Fibroblast of mammary gland (primary cell): ENCODE measurements at regions not wholly inside any gene's neighbourhood (a gene's known extent, or its start where the extent isn't known, plus 50 kb on each side); places are given as distances from the start of the nearest gene placed in this dataset.
"Not testable (repeated sequence)": the region's sequence is repeated elsewhere in the genome, so short reads cannot be mapped to it uniquely, and the experiment has no call there.

Experiments used
- DNase-seq: peaks from one replicate; pipeline ENCODE4 v3.0.0-alpha.2; 2010; ENCODE audit warnings: low read depth
- H3K4me3 ChIP-seq: 2 replicates; pipeline ENCODE4 v1.5.1; 2011; ENCODE audit warnings: low read depth, mild to moderate bottlenecking, low read length, moderate library complexity; ENCODE audit not compliant: control insufficient read depth
- TF ChIP-seq, protein P1 (sequence below): conservative IDR thresholded peaks from 2 replicates; pipeline ENCODE4 v1.5.1; 2011; ENCODE audit warnings: low read depth, low read length, inconsistent platforms; ENCODE audit not compliant: control insufficient read depth, insufficient read depth

DNA sequence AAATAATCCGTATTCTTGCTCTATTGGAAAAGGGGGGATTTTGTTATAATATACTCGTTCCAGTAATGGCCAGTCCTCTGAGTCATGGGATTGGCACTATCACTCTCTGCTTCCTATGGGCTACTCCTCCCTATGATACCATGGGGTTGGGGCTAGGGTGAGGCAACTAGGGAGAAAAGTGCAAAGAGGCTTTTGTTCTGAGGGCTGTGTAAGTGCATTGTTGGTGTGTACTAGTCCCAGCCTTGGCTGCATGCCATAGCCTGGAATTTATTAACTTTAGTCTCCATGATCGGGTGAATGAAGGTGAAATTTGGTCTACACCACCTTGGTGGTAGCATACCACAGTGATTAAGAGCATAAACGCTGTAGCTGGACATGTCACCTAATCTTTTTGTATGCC lies 247.6 kb downstream of the RPAP3 start:
- H3K4me3 ChIP-seq: no peak overlapping the region
- no peak for DNase-seq
- TF ChIP-seq, protein P1, sequence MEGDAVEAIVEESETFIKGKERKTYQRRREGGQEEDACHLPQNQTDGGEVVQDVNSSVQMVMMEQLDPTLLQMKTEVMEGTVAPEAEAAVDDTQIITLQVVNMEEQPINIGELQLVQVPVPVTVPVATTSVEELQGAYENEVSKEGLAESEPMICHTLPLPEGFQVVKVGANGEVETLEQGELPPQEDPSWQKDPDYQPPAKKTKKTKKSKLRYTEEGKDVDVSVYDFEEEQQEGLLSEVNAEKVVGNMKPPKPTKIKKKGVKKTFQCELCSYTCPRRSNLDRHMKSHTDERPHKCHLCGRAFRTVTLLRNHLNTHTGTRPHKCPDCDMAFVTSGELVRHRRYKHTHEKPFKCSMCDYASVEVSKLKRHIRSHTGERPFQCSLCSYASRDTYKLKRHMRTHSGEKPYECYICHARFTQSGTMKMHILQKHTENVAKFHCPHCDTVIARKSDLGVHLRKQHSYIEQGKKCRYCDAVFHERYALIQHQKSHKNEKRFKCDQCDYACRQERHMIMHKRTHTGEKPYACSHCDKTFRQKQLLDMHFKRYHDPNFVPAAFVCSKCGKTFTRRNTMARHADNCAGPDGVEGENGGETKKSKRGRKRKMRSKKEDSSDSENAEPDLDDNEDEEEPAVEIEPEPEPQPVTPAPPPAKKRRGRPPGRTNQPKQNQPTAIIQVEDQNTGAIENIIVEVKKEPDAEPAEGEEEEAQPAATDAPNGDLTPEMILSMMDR: no peak

- no peak for DNase-seq
- no peak overlapping the region for H3K4me3 ChIP-seq
- TF ChIP-seq, protein P1: no peak
Measured at GRCh38 chr12:47449797-47450196, 256.0 kb downstream of the RPAP3 start.

DNA sequence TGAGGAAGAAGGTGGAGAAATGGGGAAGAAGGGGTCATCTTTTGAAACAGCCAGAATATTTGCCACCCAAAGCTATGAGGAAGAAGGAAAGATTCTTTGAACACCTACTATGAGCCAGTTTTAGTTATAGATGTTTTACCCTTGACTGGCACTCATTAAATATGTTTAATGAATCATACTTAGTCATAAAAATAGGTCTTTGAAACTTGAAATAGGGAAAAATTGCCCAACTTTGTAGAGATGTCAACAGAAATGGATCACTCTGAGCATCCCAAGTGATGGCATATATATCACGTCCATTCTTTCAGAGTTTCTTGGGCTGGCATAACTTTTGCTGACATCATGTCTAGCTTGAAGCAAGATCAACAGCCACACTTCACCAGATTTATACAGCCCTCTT lies 263.5 kb downstream of the RPAP3 start:
- no peak overlapping the region for H3K4me3 ChIP-seq
- DNase-seq: no peak
- TF ChIP-seq, protein P1: no peak

DNA sequence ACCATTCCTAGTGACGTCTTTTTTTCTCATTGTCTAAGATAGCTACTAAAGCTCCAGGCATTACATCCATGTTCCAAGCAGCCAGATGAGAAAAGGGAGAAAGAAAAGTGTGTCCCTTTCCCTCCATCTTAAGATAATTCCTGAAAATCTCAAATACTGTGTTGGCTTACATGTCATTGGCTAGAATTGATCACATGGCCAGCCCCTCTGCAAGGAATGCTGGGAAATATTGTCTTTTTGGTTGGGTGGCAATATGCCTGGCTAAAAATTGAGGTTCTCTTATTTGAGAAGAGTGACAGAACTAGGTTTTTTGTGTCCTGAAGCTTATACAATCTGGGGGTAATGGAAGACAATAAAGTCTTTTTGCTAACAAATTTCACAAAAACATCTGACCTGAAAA lies 264.3 kb downstream of the RPAP3 start:
- TF ChIP-seq, protein P1: no peak
- DNase-seq: no peak
- H3K4me3 ChIP-seq: no peak overlapping the region

DNA sequence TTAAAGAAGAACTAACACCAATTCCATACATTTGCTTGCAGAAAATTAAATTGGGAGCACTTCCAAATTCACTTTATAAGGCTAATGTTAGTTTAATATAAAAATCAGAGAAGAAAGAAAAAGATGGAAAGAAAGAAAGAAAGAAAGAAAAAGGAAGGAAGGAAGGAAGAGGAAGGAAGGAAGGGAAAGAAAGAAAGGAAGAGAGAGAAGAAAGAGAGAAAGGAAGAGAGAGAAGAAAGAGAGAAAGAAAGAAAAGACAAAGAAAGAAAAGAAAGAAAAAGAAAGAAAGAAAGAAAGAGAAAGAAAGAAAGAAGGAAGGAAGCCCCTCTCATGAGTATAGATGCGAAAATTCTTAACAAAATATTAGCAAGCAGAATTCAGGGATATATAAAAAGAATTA lies 267.7 kb downstream of the RPAP3 start:
- H3K4me3 ChIP-seq: no peak overlapping the region
- DNase-seq: no peak
- TF ChIP-seq, protein P1: no peak

DNA sequence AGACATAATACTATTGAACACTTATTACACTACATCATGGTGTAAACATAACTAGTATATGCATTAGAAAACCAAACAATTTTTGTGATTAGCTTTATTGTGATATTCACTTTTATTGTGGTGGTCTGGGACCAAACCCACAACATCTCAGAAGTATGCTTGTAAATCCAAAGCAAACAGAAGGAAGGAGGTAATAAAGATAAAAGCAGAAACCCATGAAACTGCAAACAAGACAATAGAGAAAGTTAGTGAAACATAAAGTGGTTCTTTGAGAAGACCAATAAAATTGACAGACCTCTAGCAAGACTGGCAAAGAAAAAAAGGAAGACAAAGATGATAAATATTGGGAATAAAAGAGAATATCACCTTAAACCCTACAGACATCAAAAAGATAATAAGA lies 268.3 kb downstream of the RPAP3 start:
- no peak overlapping the region for H3K4me3 ChIP-seq
- no peak for DNase-seq
- TF ChIP-seq, protein P1: no peak

GRCh38 chr12:47433876-47434275 lies 272.0 kb downstream of the RPAP3 start:
- DNase-seq: peak; percentile 5
- no peak overlapping the region for H3K4me3 ChIP-seq
- TF ChIP-seq, protein P1: no peak

DNA sequence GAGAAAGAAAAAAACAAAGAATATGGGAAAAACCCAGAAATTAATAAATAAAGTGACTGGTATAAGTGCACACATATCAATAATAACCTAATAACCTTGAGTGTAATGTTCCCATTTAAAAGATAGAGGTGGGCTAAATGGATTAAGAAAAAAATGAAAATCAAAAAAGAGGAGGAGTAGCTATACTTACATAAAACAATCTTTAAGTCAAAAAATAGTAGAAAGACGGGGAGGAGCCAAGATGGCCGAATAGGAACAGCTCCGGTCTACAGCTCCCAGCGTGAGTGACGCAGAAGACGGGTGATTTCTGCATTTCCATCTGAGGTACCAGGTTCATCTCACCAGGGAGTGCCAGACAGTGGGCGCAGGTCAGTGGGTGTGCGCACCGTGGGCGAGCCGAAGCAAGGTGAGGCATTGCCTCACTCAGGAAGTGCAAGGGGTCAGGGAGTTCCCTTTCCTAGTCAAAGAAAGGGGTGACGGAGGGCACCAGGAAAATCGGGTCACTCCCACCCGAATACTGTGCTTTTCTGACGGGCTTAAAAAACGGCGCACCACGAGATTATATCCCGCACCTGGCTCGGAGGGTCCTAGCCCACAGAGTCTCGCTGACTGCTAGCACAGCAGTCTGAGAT lies 279.0 kb downstream of the RPAP3 start:
- not testable (repeated sequence) for H3K4me3 ChIP-seq, DNase-seq
